SK-N-MC (cell line): ENCODE measurements at regions not wholly inside any gene's neighbourhood (a gene's known extent, or its start where the extent isn't known, plus 50 kb on each side); places are given as distances from the start of the nearest gene placed in this dataset.

Source experiments
- EZH2 ChIP-seq: fragments of 200-600 bp; sonication (generic); IDR thresholded peaks from one replicate; pipeline ENCODE4 v1.6.1; 2017; ENCODE audit warnings: antibody characterized with exemption
- FOXP2 ChIP-seq: optimal IDR thresholded peaks from 2 replicates; pipeline ENCODE3; 2011; ENCODE audit warnings: mild to moderate bottlenecking, moderate library complexity; ENCODE audit not compliant: insufficient read depth; ENCODE audit errors: extremely low read length, control extremely low read depth
- POLR2AphosphoS5 ChIP-seq: IDR thresholded peaks from 2 replicates; pipeline ENCODE4 v1.6.1; 2012; ENCODE audit warnings: mild to moderate bottlenecking, low read depth, low read length, borderline replicate concordance

DNA sequence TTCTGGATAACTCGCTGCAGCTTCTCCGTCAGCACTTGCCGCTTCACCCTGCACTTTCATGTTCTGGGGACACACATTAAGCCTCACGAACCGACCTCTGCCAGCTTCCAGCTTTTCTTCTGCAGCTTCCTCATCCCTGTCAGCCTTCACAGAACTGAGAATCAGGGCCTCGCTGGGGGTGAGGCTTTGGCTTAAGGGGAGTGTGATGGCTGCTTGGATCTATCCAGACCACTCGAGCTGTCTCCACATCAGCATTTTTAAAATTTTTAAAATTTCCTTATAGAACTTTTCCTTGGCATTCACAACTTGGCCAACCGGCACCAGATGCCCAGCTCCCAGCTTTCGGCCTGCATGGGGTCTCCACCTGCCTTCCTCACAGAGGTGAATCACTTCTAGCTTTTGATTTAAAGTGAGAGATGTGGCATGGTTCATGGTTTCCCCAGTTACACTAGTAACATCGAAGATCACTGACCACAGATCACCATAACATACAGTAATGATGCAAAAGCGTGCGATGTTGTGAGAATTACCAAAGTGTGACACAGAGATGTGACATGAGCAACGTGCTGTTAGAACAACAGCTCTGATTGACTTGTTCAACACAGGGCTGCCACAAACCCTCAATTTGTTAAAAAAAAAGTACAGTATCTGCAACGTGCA is 139.1 kb upstream of the C14orf180 start:
- TF ChIP-seq FOXP2 (no peak), EZH2 (no peak), POLR2AphosphoS5 (no peak)
